Endothelial cell of umbilical vein (primary cell): ENCODE measurements at regions not wholly inside any gene's neighbourhood (a gene's known extent, or its start where the extent isn't known, plus 50 kb on each side); places are given as distances from the start of the nearest gene placed in this dataset.

Experiments
- BruUV-seq: library from RNA; stranded (reverse); fragments of 400-500 nt; replicated peaks from 2 replicates; lab custom pipeline; 2021; lab: Mats Ljungman, UMichigan
- CTCF ChIA-PET: fragments of 300-600, 350-600 bp; sonication (Branson Sonifier 250); formaldehyde crosslinking; loops from one replicate; lab custom pipeline; 2021; ENCODE audit warnings: antibody characterized with exemption, inconsistent platforms; lab: Charles Lee
- POLR2A ChIA-PET: fragments of 300-600, 350-600 bp; sonication (Branson Sonifier 250); formaldehyde crosslinking; loops from one replicate; lab custom pipeline; 2021; ENCODE audit warnings: antibody characterized with exemption, inconsistent platforms; lab: Charles Lee
- DNase-seq: peaks from one replicate; pipeline ENCODE4 v3.0.0-alpha.2; 2011; ENCODE audit warnings: low read depth, low spot score
- FAIRE-seq: peaks from 2 replicates; lab custom pipeline; 2011; peaks lifted over from hg19 to GRCh38; lab: Jason Lieb, UNC
- H2AFZ ChIP-seq: 2 replicates; pipeline ENCODE4 v1.6.0; 2012; ENCODE audit warnings: low read depth, low read length, control low read depth, inconsistent platforms
- H3K27ac ChIP-seq: 2 replicates; pipeline ENCODE4 v1.5.1; 2011; ENCODE audit warnings: low read depth, mild to moderate bottlenecking, control low read depth, low read length, moderate library complexity; ENCODE audit not compliant: insufficient read depth
- H3K27me3 ChIP-seq, 2 experiments: 2 replicates each; pipeline versions ENCODE4 v1.6.0 to v1.6.1; 2011; ENCODE audit warnings: low read length in 2 of 2, mixed read lengths in 1 of 2; ENCODE audit not compliant: control insufficient read depth in 2 of 2, insufficient read depth in 2 of 2
- H3K36me3 ChIP-seq, 2 experiments: 2 replicates in 1 of 2; 3 replicates in 1 of 2; pipeline ENCODE4 v1.5.1; 2011; ENCODE audit warnings: low read length in 2 of 2, mild to moderate bottlenecking in 1 of 2, moderate library complexity in 1 of 2; ENCODE audit not compliant: control insufficient read depth in 2 of 2, insufficient read depth in 2 of 2; ENCODE audit errors: extremely low read depth in 1 of 2
- H3K4me1 ChIP-seq: 3 replicates; pipeline ENCODE4 v1.5.1; 2011; ENCODE audit warnings: mild to moderate bottlenecking, low read length; ENCODE audit not compliant: control insufficient read depth, insufficient read depth; ENCODE audit errors: extremely low read depth
- H3K4me2 ChIP-seq: 2 replicates; pipeline ENCODE4 v1.6.1; 2011; ENCODE audit warnings: low read length, control low read depth, mixed read lengths; ENCODE audit not compliant: insufficient read depth
- H3K4me3 ChIP-seq, 3 experiments: fragments of 200-600 bp in 1 of 3; sonication (generic), shearing (Covaris generic) in 1 of 3; replicated peaks in 1 of 3; 2 replicates each; pipeline ENCODE4 v1.5.1; 2011 to 2016; ENCODE audit warnings: control low read depth in 3 of 3, low read length in 3 of 3, mild to moderate bottlenecking in 2 of 3, inconsistent platforms in 1 of 3, low read depth in 1 of 3, moderate library complexity in 1 of 3; ENCODE audit not compliant: insufficient read depth in 1 of 3
- H3K79me2 ChIP-seq: 2 replicates; pipeline ENCODE4 v1.6.0; 2012; ENCODE audit warnings: low read length, inconsistent platforms; ENCODE audit not compliant: control insufficient read depth, insufficient read depth
- H3K9ac ChIP-seq: replicated peaks from 2 replicates; pipeline ENCODE3; 2011; ENCODE audit warnings: low read length, control low read depth; ENCODE audit not compliant: insufficient read depth; ENCODE audit errors: extremely low read depth
- H3K9me1 ChIP-seq: replicated peaks from 3 replicates; pipeline ENCODE4 v1.6.0; 2011; ENCODE audit warnings: mild to moderate bottlenecking, low read length; ENCODE audit not compliant: control insufficient read depth, insufficient read depth; ENCODE audit errors: extremely low read depth
- H3K9me3 ChIP-seq: replicated peaks from 2 replicates; pipeline ENCODE4 v1.5.1; 2012; ENCODE audit warnings: low read length, inconsistent platforms; ENCODE audit not compliant: control insufficient read depth, insufficient read depth
- H4K20me1 ChIP-seq: replicated peaks from 2 replicates; pipeline ENCODE3; 2011; ENCODE audit warnings: mild to moderate bottlenecking, low read length; ENCODE audit not compliant: control insufficient read depth, insufficient read depth; ENCODE audit errors: extremely low read depth
- EZH2 ChIP-seq: IDR thresholded peaks from 2 replicates; pipeline ENCODE4 v1.6.1; 2012; ENCODE audit warnings: borderline replicate concordance, low read depth, mild to moderate bottlenecking, moderate library complexity, low read length, inconsistent platforms; ENCODE audit not compliant: severe bottlenecking
- FOS ChIP-seq: IDR thresholded peaks from 2 replicates; pipeline ENCODE4 v1.6.1; 2011; ENCODE audit warnings: mild to moderate bottlenecking, low read length, moderate library complexity, borderline replicate concordance; ENCODE audit not compliant: insufficient read depth
- GATA2 ChIP-seq: IDR thresholded peaks from 2 replicates; pipeline ENCODE4 v1.7.0; 2011; ENCODE audit warnings: low read depth, mild to moderate bottlenecking, moderate library complexity, mixed read lengths, low read length; ENCODE audit not compliant: insufficient read length, insufficient read depth
- JUN ChIP-seq: IDR thresholded peaks from 2 replicates; pipeline ENCODE4 v1.6.1; 2011; ENCODE audit warnings: borderline replicate concordance, low read depth; ENCODE audit not compliant: insufficient read length, insufficient read depth
- MYC ChIP-seq: IDR thresholded peaks from one replicate; pipeline ENCODE4 v1.6.1; 2011; ENCODE audit warnings: mild to moderate bottlenecking, low read depth, low read length
- POLR2A ChIP-seq: IDR thresholded peaks from 2 replicates; pipeline ENCODE4 v1.6.1; 2012; ENCODE audit warnings: low read depth, mild to moderate bottlenecking, control low read depth, low read length
- POLR2AphosphoS5 ChIP-seq: IDR thresholded peaks from 2 replicates; pipeline ENCODE4 v1.6.1; 2012; ENCODE audit warnings: low read depth, mild to moderate bottlenecking, control low read depth, low read length, moderate library complexity; ENCODE audit not compliant: insufficient read depth
- dilution Hi-C: fragments of 300-500 bp; cut with MboI; formaldehyde crosslinking; loops from one replicate; pipeline ENCODE4 v1.15.0; 2019; ENCODE audit warnings: low sequenced_read_pairs; ENCODE audit not compliant: extremely low pct_ligation_motif_present
- intact Hi-C: fragments of 100-400 bp; cut with micrococcal nuclease; formaldehyde crosslinking; loops from one replicate; pipeline ENCODE4 v1.10.0; 2022
- TF ChIP-seq, protein P1 (sequence below): IDR thresholded peaks from 2 replicates; pipeline ENCODE4 v1.6.1; 2011; ENCODE audit not compliant: insufficient read depth, insufficient read length
- TF ChIP-seq, protein P2 (sequence below), 2 donors: IDR thresholded peaks; 1 replicate in 1 of 2; 2 replicates in 1 of 2; pipeline ENCODE4 v1.5.1; 2011; ENCODE audit warnings: low read length in 2 of 2, mild to moderate bottlenecking in 2 of 2, moderate library complexity in 2 of 2, control low read depth in 1 of 2, inconsistent platforms in 1 of 2, low read depth in 1 of 2; ENCODE audit not compliant: insufficient read depth in 1 of 2; ENCODE audit errors: extremely low read depth in 1 of 2

DNA sequence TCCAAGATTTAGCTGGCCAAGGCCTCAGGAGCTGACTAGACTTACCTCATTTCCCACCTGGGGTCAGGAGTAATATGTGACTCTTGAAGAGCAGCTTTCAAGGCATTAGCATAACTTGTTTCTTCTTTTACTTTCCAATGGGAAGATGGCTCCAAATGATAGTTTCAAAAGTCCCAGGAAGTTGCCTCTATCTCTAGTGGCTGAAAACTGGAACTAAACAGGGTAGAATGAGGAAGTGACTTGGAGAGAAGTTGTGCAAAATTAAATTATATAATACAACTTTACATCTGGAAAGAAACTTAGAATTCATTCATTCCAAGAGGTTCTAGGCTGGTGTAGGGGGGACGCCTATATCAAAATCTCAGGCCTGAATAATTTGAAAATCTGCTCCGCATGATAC lies 250.1 kb upstream of the FMN2 start:
- Histone ChIP-seq H3K27ac (no peak overlapping the region), H3K36me3 (no peaks in the 10 kb centered on the region), H3K27me3 (no peaks in the 10 kb centered on the region), H3K4me3 (no peak overlapping the region), H3K9ac (no peak overlapping the region), H3K9me1 (no peaks in the 10 kb centered on the region), H2AFZ (no peak overlapping the region), H3K79me2 (no peaks in the 10 kb centered on the region), H3K9me3 (peaks cover 2% of the 10 kb centered on the region), H3K4me2 (no peak overlapping the region), H3K4me1 (no peaks in the 10 kb centered on the region), H4K20me1 (no peaks in the 10 kb centered on the region)
- BruUV-seq = no TSS peak
- ChIA-PET POLR2A (no interaction called here), CTCF (no interaction called here)
- intact Hi-C loops (no loop called here), dilution Hi-C loops (no loop called here)
- DNase-seq (no peak), FAIRE-seq (no peak)
- no peak for TF ChIP-seq JUN
- no peak for TF ChIP-seq POLR2A
- TF ChIP-seq GATA2 = no peak
- no peak for TF ChIP-seq POLR2AphosphoS5
- no peak for TF ChIP-seq FOS
- no peak for TF ChIP-seq EZH2
- TF ChIP-seq, protein P1, sequence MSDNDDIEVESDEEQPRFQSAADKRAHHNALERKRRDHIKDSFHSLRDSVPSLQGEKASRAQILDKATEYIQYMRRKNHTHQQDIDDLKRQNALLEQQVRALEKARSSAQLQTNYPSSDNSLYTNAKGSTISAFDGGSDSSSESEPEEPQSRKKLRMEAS = no peak
- TF ChIP-seq, protein P2, sequence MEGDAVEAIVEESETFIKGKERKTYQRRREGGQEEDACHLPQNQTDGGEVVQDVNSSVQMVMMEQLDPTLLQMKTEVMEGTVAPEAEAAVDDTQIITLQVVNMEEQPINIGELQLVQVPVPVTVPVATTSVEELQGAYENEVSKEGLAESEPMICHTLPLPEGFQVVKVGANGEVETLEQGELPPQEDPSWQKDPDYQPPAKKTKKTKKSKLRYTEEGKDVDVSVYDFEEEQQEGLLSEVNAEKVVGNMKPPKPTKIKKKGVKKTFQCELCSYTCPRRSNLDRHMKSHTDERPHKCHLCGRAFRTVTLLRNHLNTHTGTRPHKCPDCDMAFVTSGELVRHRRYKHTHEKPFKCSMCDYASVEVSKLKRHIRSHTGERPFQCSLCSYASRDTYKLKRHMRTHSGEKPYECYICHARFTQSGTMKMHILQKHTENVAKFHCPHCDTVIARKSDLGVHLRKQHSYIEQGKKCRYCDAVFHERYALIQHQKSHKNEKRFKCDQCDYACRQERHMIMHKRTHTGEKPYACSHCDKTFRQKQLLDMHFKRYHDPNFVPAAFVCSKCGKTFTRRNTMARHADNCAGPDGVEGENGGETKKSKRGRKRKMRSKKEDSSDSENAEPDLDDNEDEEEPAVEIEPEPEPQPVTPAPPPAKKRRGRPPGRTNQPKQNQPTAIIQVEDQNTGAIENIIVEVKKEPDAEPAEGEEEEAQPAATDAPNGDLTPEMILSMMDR (IDR thresholded peaks at IDR 0.05; ENCODE audit: extremely low read depth in 1 of 2, insufficient read depth in 1 of 2, low read depth in 1 of 2, low read length in 2 of 2) = no peak
- TF ChIP-seq MYC = no peak
